ENCODE measurements at regions not wholly inside any gene's neighbourhood (a gene's known extent, or its start where the extent isn't known, plus 50 kb on each side); places are given as distances from the start of the nearest gene placed in this dataset.
A peak's percentile ranks its signal among the peaks of the same experiment; 100 is the strongest.

- DNase-seq (ENCODE audit: low read depth, low spot score) (no peak), ATAC-seq (no peak)
- Histone ChIP-seq H3K9ac (ENCODE audit: low read length) (no peak overlapping the region), H3K79me2 (ENCODE audit: insufficient read depth, low read length) (no peaks in the 10 kb centered on the region), H3K27me3 (ENCODE audit: insufficient read depth, low read length) (no peaks in the 10 kb centered on the region), H3K4me3 (replicated peaks in 1 of 2; ENCODE audit: low read depth in 1 of 2, low read length in 2 of 2) (peak overlapping the region in 1 of 2 experiments; percentile 5; a peak in 1 of 4 replicates), H3K36me3 (ENCODE audit: control insufficient read depth in 1 of 2, insufficient read depth in 2 of 2, low read length in 2 of 2) (no peaks in the 10 kb centered on the region), H3K9me2 (ENCODE audit: insufficient read depth) (no peaks in the 10 kb centered on the region), H3K9me3 (ENCODE audit: control insufficient read depth in 1 of 2, insufficient read depth in 1 of 2, low read depth in 1 of 2, low read length in 2 of 2) (no peaks in the 10 kb centered on the region), H3K4me1 (ENCODE audit: control insufficient read depth in 1 of 2, insufficient read depth in 2 of 2, low read length in 2 of 2) (peaks cover 11 to 59% of the 10 kb centered on the region in 2 experiments), H3K27ac (ENCODE audit: low read depth, low read length) (no peak overlapping the region), H4K20me1 (ENCODE audit: insufficient read depth) (no peaks in the 10 kb centered on the region), H3K4me2 (ENCODE audit: low read length) (peak overlapping the region; percentile 53), H2AFZ (ENCODE audit: low read depth, low read length, poor library complexity, severe bottlenecking) (peak overlapping the region; percentile 30)
- no TSS peak for BruUV-seq (replicated peaks)
- ChIA-PET POLR2A (no interaction called here), CTCF (no interaction called here), RAD21 (ENCODE audit: low non-redundant PET in 1 of 2, low total read pairs in 2 of 2, uncharacterized antibody in 2 of 2, unreplicated experiment in 2 of 2) (no interaction called here)
- TF ChIP-seq FOSL1 (IDR thresholded peaks at IDR 0.05; ENCODE audit: low read depth) (peak; percentile 51), SRF (IDR thresholded peaks at IDR 0.05; ENCODE audit: low read depth) (no peak), REST (IDR thresholded peaks at IDR 0.05; ENCODE audit: low read depth) (no peak), YY1 (IDR thresholded peaks at IDR 0.05; ENCODE audit: extremely low read depth, insufficient replicate concordance, low read depth, low read length) (no peak), JUND (IDR thresholded peaks at IDR 0.05) (peak; percentile 47), EZH2phosphoT487 (IDR thresholded peaks at IDR 0.05; ENCODE audit: borderline replicate concordance) (no peak), CBX3 (IDR thresholded peaks at IDR 0.05; ENCODE audit: low read depth) (no peak), SP1 (IDR thresholded peaks at IDR 0.05; ENCODE audit: low read depth) (peak; percentile 33), CEBPB (IDR thresholded peaks at IDR 0.05; ENCODE audit: low read depth) (peak; percentile 19; the same call in 1 of the 2 replicates), MAX (IDR thresholded peaks at IDR 0.05) (peak; percentile 33; the same call in 1 of the 2 replicates), EGR1 (IDR thresholded peaks at IDR 0.05; ENCODE audit: low read depth) (no peak)
- TF ChIP-seq, protein P1, sequence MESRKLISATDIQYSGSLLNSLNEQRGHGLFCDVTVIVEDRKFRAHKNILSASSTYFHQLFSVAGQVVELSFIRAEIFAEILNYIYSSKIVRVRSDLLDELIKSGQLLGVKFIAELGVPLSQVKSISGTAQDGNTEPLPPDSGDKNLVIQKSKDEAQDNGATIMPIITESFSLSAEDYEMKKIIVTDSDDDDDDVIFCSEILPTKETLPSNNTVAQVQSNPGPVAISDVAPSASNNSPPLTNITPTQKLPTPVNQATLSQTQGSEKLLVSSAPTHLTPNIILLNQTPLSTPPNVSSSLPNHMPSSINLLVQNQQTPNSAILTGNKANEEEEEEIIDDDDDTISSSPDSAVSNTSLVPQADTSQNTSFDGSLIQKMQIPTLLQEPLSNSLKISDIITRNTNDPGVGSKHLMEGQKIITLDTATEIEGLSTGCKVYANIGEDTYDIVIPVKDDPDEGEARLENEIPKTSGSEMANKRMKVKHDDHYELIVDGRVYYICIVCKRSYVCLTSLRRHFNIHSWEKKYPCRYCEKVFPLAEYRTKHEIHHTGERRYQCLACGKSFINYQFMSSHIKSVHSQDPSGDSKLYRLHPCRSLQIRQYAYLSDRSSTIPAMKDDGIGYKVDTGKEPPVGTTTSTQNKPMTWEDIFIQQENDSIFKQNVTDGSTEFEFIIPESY (IDR thresholded peaks at IDR 0.05; ENCODE audit: extremely low read depth, insufficient replicate concordance, low read length), result no peak
- intact Hi-C loops (cut with micrococcal nuclease), result no loop called here
Measured at GRCh38 chr11:129643031-129643721, 172.5 kb upstream of the TMEM45B start.

All from HCT116 (cell line).